ENCODE measurements at regions not wholly inside any gene's neighbourhood (a gene's known extent, or its start where the extent isn't known, plus 50 kb on each side); places are given as distances from the start of the nearest gene placed in this dataset.

DNA sequence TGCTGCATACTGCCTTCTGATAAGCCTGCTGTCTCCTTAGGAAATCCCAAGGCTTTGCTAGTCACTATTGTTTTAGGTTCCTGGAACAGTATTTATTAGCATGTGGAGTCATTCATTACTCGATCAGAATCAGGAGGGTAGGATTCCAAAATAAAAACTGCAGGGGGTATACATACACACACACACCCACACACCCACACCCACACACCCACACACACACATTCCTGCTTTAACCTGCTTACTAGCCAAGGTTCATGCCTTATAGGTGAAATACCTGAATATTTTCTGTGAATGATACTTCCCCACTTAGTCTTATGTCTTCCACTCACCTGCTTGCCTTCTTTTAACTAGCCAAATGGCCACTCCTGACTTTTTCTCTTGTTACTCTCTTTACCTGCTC lies 325.1 kb downstream of the ADGRL2 start:
- TF ChIP-seq NR3C1 (CRISPR knock-in tag; conservative IDR thresholded peaks at IDR 0.05; ENCODE audit: low read depth), result no peak
- no peak for TF ChIP-seq MXD4 (CRISPR knock-in tag; IDR thresholded peaks at IDR 0.05; ENCODE audit: borderline replicate concordance)
- no peak for TF ChIP-seq ZNF232 (CRISPR knock-in tag; IDR thresholded peaks at IDR 0.05)
- TF ChIP-seq PREB (CRISPR knock-in tag; IDR thresholded peaks at IDR 0.05; ENCODE audit: borderline replicate concordance), result no peak
- TF ChIP-seq, protein P1, sequence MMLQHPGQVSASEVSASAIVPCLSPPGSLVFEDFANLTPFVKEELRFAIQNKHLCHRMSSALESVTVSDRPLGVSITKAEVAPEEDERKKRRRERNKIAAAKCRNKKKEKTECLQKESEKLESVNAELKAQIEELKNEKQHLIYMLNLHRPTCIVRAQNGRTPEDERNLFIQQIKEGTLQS (CRISPR knock-in tag; conservative IDR thresholded peaks at IDR 0.05), result no peak
- no peak for TF ChIP-seq ZNF263 (CRISPR knock-in tag; IDR thresholded peaks at IDR 0.05; ENCODE audit: low read depth)
- TF ChIP-seq SOX15 (CRISPR knock-in tag; IDR thresholded peaks at IDR 0.05), result no peak
- TF ChIP-seq TEAD1 (CRISPR knock-in tag; IDR thresholded peaks at IDR 0.05), result no peak
- TF ChIP-seq NFATC4 (CRISPR knock-in tag; IDR thresholded peaks at IDR 0.05), result no peak
- TF ChIP-seq, protein P2, sequence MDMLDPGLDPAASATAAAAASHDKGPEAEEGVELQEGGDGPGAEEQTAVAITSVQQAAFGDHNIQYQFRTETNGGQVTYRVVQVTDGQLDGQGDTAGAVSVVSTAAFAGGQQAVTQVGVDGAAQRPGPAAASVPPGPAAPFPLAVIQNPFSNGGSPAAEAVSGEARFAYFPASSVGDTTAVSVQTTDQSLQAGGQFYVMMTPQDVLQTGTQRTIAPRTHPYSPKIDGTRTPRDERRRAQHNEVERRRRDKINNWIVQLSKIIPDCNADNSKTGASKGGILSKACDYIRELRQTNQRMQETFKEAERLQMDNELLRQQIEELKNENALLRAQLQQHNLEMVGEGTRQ (CRISPR knock-in tag; IDR thresholded peaks at IDR 0.05), result no peak
- TF ChIP-seq, protein P3, sequence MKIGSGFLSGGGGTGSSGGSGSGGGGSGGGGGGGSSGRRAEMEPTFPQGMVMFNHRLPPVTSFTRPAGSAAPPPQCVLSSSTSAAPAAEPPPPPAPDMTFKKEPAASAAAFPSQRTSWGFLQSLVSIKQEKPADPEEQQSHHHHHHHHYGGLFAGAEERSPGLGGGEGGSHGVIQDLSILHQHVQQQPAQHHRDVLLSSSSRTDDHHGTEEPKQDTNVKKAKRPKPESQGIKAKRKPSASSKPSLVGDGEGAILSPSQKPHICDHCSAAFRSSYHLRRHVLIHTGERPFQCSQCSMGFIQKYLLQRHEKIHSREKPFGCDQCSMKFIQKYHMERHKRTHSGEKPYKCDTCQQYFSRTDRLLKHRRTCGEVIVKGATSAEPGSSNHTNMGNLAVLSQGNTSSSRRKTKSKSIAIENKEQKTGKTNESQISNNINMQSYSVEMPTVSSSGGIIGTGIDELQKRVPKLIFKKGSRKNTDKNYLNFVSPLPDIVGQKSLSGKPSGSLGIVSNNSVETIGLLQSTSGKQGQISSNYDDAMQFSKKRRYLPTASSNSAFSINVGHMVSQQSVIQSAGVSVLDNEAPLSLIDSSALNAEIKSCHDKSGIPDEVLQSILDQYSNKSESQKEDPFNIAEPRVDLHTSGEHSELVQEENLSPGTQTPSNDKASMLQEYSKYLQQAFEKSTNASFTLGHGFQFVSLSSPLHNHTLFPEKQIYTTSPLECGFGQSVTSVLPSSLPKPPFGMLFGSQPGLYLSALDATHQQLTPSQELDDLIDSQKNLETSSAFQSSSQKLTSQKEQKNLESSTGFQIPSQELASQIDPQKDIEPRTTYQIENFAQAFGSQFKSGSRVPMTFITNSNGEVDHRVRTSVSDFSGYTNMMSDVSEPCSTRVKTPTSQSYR (CRISPR knock-in tag; IDR thresholded peaks at IDR 0.05), result no peak
- no peak for TF ChIP-seq ZNF512 (CRISPR knock-in tag; IDR thresholded peaks at IDR 0.05; ENCODE audit: borderline replicate concordance)
- no peak for TF ChIP-seq GABPB1 (CRISPR knock-in tag; IDR thresholded peaks at IDR 0.05)
- TF ChIP-seq, protein P4, sequence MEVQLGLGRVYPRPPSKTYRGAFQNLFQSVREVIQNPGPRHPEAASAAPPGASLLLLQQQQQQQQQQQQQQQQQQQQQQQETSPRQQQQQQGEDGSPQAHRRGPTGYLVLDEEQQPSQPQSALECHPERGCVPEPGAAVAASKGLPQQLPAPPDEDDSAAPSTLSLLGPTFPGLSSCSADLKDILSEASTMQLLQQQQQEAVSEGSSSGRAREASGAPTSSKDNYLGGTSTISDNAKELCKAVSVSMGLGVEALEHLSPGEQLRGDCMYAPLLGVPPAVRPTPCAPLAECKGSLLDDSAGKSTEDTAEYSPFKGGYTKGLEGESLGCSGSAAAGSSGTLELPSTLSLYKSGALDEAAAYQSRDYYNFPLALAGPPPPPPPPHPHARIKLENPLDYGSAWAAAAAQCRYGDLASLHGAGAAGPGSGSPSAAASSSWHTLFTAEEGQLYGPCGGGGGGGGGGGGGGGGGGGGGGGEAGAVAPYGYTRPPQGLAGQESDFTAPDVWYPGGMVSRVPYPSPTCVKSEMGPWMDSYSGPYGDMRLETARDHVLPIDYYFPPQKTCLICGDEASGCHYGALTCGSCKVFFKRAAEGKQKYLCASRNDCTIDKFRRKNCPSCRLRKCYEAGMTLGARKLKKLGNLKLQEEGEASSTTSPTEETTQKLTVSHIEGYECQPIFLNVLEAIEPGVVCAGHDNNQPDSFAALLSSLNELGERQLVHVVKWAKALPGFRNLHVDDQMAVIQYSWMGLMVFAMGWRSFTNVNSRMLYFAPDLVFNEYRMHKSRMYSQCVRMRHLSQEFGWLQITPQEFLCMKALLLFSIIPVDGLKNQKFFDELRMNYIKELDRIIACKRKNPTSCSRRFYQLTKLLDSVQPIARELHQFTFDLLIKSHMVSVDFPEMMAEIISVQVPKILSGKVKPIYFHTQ (CRISPR knock-in tag; IDR thresholded peaks at IDR 0.05), result no peak
- Mint-ChIP-seq H3K27me3 (ENCODE audit: low read depth) (peaks cover 13% of the 10 kb centered on the region), H3K36me3 (no peaks in the 10 kb centered on the region), H3K9me3 (no peaks in the 10 kb centered on the region), H3K4me3 (no peak overlapping the region), H3K27ac (no peak overlapping the region), H3K4me1 (peaks cover 12% of the 10 kb centered on the region)
- DNase-seq (ENCODE audit: low spot score) (no peak), ATAC-seq (no peak)
- POLR2A ChIA-PET, result no interaction called here
- CTCF ChIA-PET, result no interaction called here

DNA sequence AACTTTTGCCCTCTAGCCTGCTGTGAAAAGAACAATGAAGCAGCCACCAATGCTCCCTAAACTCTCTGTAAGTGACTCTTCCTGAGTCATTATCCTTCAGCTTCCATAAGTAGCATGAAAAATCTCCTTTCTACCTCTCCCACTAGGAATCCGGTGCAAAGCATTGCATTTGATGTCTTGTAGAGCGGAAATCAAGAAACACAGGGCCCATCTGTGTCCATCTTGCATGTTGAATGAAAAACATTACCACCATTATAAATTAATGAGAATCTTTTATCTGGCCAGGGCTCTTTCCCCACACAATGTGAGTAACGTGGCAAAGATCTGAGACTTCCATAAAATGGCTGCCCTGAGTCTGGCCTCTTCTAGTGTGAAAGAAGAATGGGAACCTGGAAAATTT lies 324.4 kb downstream of the ADGRL2 start:
- CTCF ChIA-PET, result no interaction called here
- H3K27me3 Mint-ChIP-seq (ENCODE audit: low read depth), result peaks cover 13% of the 10 kb centered on the region
- ATAC-seq (peak; percentile 71), DNase-seq (ENCODE audit: low spot score) (no peak)
- no peak overlapping the region for H3K4me3 Mint-ChIP-seq
- H3K4me1 Mint-ChIP-seq, result peaks cover 12% of the 10 kb centered on the region
- POLR2A ChIA-PET, result no interaction called here
- H3K27ac Mint-ChIP-seq, result no peak overlapping the region
- H3K36me3 Mint-ChIP-seq, result no peaks in the 10 kb centered on the region
- H3K9me3 Mint-ChIP-seq, result no peaks in the 10 kb centered on the region
- TF ChIP-seq ZNF219 (CRISPR knock-in tag; IDR thresholded peaks at IDR 0.05; ENCODE audit: borderline replicate concordance) (no peak), ATF1 (CRISPR knock-in tag; IDR thresholded peaks at IDR 0.05) (no peak), SMAD3 (CRISPR knock-in tag; IDR thresholded peaks at IDR 0.05; ENCODE audit: borderline replicate concordance) (no peak), KAT7 (CRISPR knock-in tag; IDR thresholded peaks at IDR 0.05; ENCODE audit: borderline replicate concordance) (no peak)
- TF ChIP-seq, protein P5, sequence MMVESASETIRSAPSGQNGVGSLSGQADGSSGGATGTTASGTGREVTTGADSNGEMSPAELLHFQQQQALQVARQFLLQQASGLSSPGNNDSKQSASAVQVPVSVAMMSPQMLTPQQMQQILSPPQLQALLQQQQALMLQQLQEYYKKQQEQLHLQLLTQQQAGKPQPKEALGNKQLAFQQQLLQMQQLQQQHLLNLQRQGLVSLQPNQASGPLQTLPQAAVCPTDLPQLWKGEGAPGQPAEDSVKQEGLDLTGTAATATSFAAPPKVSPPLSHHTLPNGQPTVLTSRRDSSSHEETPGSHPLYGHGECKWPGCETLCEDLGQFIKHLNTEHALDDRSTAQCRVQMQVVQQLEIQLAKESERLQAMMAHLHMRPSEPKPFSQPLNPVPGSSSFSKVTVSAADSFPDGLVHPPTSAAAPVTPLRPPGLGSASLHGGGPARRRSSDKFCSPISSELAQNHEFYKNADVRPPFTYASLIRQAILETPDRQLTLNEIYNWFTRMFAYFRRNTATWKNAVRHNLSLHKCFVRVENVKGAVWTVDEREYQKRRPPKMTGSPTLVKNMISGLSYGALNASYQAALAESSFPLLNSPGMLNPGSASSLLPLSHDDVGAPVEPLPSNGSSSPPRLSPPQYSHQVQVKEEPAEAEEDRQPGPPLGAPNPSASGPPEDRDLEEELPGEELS (CRISPR knock-in tag; IDR thresholded peaks at IDR 0.05), result no peak
- TF ChIP-seq, protein P6, sequence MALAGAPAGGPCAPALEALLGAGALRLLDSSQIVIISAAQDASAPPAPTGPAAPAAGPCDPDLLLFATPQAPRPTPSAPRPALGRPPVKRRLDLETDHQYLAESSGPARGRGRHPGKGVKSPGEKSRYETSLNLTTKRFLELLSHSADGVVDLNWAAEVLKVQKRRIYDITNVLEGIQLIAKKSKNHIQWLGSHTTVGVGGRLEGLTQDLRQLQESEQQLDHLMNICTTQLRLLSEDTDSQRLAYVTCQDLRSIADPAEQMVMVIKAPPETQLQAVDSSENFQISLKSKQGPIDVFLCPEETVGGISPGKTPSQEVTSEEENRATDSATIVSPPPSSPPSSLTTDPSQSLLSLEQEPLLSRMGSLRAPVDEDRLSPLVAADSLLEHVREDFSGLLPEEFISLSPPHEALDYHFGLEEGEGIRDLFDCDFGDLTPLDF (CRISPR knock-in tag; IDR thresholded peaks at IDR 0.05), result no peak
- TF ChIP-seq, protein P7, sequence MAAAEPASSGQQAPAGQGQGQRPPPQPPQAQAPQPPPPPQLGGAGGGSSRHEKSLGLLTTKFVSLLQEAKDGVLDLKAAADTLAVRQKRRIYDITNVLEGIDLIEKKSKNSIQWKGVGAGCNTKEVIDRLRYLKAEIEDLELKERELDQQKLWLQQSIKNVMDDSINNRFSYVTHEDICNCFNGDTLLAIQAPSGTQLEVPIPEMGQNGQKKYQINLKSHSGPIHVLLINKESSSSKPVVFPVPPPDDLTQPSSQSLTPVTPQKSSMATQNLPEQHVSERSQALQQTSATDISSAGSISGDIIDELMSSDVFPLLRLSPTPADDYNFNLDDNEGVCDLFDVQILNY (CRISPR knock-in tag; IDR thresholded peaks at IDR 0.05), result no peak
